Spleen (tissue), 7 donors: ENCODE measurements at regions not wholly inside any gene's neighbourhood (a gene's known extent, or its start where the extent isn't known, plus 50 kb on each side); places are given as distances from the start of the nearest gene placed in this dataset.

Source experiments
- CTCF ChIP-seq, 11 experiments: fragments of 200-600 bp in 7 of 11; fragments of 450-650 bp in 4 of 11; sonication (generic) in 4 of 11; IDR thresholded peaks in 8 of 11; conservative IDR thresholded peaks in 3 of 11; 1 replicate in 7 of 11; 2 replicates in 4 of 11; pipeline versions ENCODE4 v1.4.0 to v1.8.0; 2016 to 2021; ENCODE audit warnings: antibody characterized with exemption in 11 of 11, inconsistent platforms in 4 of 11, mild to moderate bottlenecking in 1 of 11
- POLR2A ChIP-seq, 3 donors: fragments of 450-650 bp; IDR thresholded peaks; one replicate each; pipeline ENCODE4 v1.5.1; 2017; ENCODE audit warnings: antibody characterized with exemption in 3 of 3, mild to moderate bottlenecking in 1 of 3
- donor health status: DM: no; HTN: no; CAD: no; lungs with moderate emphysema.
- donor health status: DM: no; HTN: no; CAD: no.
- donor health status: DM: no; HTN: no; CAD: no.

- TF ChIP-seq CTCF (IDR thresholded peaks at IDR 0.05 in 8 of 11, conservative IDR thresholded peaks at IDR 0.05 in 3 of 11) (no peak), POLR2A (IDR thresholded peaks at IDR 0.05) (no peak)
Observed at GRCh38 chrX:129249563-129249962, 273.7 kb downstream of the SMARCA1 start.
